AG09309 (cell line): ENCODE measurements at regions not wholly inside any gene's neighbourhood (a gene's known extent, or its start where the extent isn't known, plus 50 kb on each side); places are given as distances from the start of the nearest gene placed in this dataset.
"Not testable (repeated sequence)": the region's sequence is repeated elsewhere in the genome, so short reads cannot be mapped to it uniquely, and the experiment has no call there.

Source experiments
- DNase-seq: peaks from one replicate; pipeline ENCODE4 v3.0.0-alpha.2; 2010; ENCODE audit warnings: low read depth
- H3K4me3 ChIP-seq: 2 replicates; pipeline ENCODE4 v1.5.1; 2011; ENCODE audit warnings: mild to moderate bottlenecking, low read depth, low read length, moderate library complexity; ENCODE audit not compliant: control insufficient read depth
- TF ChIP-seq, protein P1 (sequence below): IDR thresholded peaks from 2 replicates; pipeline ENCODE4 v1.5.1; 2011; ENCODE audit warnings: mild to moderate bottlenecking, low read depth, low read length, inconsistent platforms; ENCODE audit not compliant: insufficient read depth, control insufficient read depth; ENCODE audit errors: missing control alignments

DNA sequence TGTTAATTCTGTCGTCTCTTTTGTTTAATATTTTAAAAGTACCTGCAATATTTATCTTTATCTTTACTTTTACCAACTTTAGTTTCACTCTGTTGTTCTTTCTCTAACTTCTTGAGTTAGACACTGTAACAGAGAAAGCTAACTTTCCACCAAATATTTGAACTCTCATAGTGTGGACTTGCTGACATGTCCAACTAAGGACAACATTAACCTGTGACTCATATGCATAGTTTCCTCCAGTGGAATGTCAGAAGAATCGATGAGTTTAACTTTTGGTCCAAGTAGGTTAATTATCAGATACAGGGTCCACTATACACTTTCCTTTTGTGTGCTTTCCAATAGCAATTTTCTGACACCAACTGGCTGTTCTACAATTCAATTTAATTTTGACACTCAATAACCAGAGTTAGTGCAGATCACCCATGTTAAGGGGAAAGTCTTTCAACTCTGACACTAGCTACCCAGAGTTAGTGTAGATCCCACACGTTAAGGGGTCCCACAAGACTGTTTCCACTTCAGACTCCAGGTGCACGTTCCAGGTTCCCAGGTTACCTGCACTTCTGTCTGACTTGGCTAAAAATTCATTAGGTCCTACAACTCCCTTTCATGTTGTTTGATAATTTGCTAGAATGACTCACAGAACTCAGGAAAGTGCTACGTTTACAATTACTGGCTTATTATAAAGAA is 559.0 kb upstream of the AMOT start:
- DNase-seq, result no peak
- no peak overlapping the region for H3K4me3 ChIP-seq
- TF ChIP-seq, protein P1, sequence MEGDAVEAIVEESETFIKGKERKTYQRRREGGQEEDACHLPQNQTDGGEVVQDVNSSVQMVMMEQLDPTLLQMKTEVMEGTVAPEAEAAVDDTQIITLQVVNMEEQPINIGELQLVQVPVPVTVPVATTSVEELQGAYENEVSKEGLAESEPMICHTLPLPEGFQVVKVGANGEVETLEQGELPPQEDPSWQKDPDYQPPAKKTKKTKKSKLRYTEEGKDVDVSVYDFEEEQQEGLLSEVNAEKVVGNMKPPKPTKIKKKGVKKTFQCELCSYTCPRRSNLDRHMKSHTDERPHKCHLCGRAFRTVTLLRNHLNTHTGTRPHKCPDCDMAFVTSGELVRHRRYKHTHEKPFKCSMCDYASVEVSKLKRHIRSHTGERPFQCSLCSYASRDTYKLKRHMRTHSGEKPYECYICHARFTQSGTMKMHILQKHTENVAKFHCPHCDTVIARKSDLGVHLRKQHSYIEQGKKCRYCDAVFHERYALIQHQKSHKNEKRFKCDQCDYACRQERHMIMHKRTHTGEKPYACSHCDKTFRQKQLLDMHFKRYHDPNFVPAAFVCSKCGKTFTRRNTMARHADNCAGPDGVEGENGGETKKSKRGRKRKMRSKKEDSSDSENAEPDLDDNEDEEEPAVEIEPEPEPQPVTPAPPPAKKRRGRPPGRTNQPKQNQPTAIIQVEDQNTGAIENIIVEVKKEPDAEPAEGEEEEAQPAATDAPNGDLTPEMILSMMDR, result no peak

GRCh38 chrX:113392355-113392754 is 551.7 kb upstream of the AMOT start:
- DNase-seq, result no peak
- H3K4me3 ChIP-seq, result no peak overlapping the region
- TF ChIP-seq, protein P1, result no peak

GRCh38 chrX:113391875-113392274 is 551.2 kb upstream of the AMOT start:
- TF ChIP-seq, protein P1, result no peak
- DNase-seq, result no peak
- no peak overlapping the region for H3K4me3 ChIP-seq

DNA sequence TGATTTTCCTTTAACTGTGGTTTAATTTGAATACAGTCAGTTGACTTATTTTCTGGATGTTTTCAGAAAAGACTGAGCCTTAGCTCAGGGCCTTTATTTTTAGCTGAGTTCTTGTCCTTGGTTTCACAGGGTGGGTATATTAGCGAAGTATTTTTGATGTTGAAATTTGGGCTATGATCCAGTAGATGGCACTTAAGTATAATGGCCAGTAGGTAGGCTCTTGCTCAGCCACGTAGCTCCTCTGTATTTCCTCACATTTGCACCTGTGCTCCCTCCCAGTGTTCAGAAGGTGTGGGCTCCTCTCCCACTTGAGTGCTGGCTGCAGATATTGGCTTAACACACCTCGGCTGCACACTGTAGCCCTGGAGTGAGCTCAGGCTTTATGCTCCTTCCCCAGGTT is 549.9 kb upstream of the AMOT start:
- H3K4me3 ChIP-seq, result no peak overlapping the region
- TF ChIP-seq, protein P1, result no peak
- no peak for DNase-seq

GRCh38 chrX:113389846-113390245 is 549.2 kb upstream of the AMOT start:
- TF ChIP-seq, protein P1, result no peak
- no peak overlapping the region for H3K4me3 ChIP-seq
- no peak for DNase-seq

- peak; percentile 0 for DNase-seq
- H3K4me3 ChIP-seq, result no peak overlapping the region
- TF ChIP-seq, protein P1, result no peak
These were observed 544.0 kb upstream of the AMOT start for GRCh38 chrX:113384628-113385027.

DNA sequence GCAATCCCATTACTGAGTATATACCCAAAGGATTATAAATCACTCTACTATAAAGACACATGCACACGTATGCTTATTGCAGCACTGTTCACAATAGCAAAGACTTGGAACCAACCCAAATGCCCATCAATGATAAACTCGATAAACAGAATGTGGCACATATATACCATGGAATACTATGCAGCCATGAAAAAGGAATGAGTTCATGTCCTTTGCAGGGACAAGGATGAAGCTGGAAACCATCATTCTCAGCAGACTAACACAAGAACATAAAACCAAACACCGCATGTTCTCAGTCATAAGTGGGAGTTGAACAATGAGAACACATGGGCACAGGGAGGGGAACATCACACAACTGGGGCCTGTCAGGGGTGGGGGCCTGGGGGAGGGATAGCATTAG is 532.8 kb upstream of the AMOT start:
- not testable (repeated sequence) for DNase-seq, H3K4me3 ChIP-seq
